Mucosa of stomach (tissue), 1 donor: ENCODE measurements at regions not wholly inside any gene's neighbourhood (a gene's known extent, or its start where the extent isn't known, plus 50 kb on each side); places are given as distances from the start of the nearest gene placed in this dataset.

Source experiments
- H3K27me3 ChIP-seq: one replicate; pipeline ENCODE4 v1.7.0; 2013; ENCODE audit warnings: mild to moderate bottlenecking, low read length; ENCODE audit not compliant: control insufficient read depth, insufficient read depth
- H3K36me3 ChIP-seq: one replicate; pipeline ENCODE4 v1.7.0; 2013; ENCODE audit warnings: low read length; ENCODE audit not compliant: control insufficient read depth, insufficient read depth
- H3K4me1 ChIP-seq: one replicate; pipeline ENCODE4 v1.7.0; 2013; ENCODE audit warnings: mild to moderate bottlenecking, low read length; ENCODE audit not compliant: control insufficient read depth, insufficient read depth
- H3K4me3 ChIP-seq: one replicate; pipeline ENCODE4 v1.7.0; 2013; ENCODE audit warnings: low read length
- H3K9ac ChIP-seq: one replicate; pipeline ENCODE4 v1.7.0; 2013; ENCODE audit warnings: mild to moderate bottlenecking, low read length, moderate library complexity
- H3K9me3 ChIP-seq: one replicate; pipeline ENCODE4 v1.7.0; 2013; ENCODE audit warnings: mild to moderate bottlenecking, low read length, moderate library complexity; ENCODE audit not compliant: control insufficient read depth
- donor health status: Pancreatic carcinoma.

- no peaks in the 10 kb centered on the region for H3K27me3 ChIP-seq
- H3K9ac ChIP-seq, result no peak overlapping the region
- no peaks in the 10 kb centered on the region for H3K4me1 ChIP-seq
- H3K4me3 ChIP-seq, result no peak overlapping the region
- H3K36me3 ChIP-seq, result no peaks in the 10 kb centered on the region
- no peaks in the 10 kb centered on the region for H3K9me3 ChIP-seq
Observed at GRCh38 chr2:219709331-219709761, 81.9 kb downstream of the SLC4A3 start.

DNA sequence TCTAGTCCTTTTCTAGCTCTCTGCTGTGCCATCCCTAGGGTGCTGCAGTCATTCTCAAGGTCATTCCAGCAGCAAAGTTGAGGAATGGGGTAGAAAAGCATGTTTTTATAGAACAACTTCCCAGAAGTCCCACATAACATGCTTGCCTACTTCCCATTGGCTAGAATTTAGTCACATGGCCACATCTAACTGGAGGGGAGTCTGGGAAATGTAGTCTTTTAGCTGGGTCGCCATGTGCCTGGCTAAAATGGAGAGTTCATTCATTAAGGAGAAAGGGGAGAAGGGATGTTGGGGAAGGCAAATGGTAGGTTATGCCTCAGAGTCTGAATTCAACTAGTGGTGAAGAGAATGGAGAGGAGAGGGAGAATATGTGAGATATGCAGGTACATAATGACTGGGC, 85.7 kb downstream of the SLC4A3 start:
- no peak overlapping the region for H3K4me3 ChIP-seq
- no peaks in the 10 kb centered on the region for H3K36me3 ChIP-seq
- no peaks in the 10 kb centered on the region for H3K27me3 ChIP-seq
- no peaks in the 10 kb centered on the region for H3K4me1 ChIP-seq
- H3K9me3 ChIP-seq, result no peaks in the 10 kb centered on the region
- no peak overlapping the region for H3K9ac ChIP-seq

GRCh38 chr2:219714681-219715400, 87.4 kb downstream of the SLC4A3 start:
- no peak overlapping the region for H3K9ac ChIP-seq
- H3K36me3 ChIP-seq, result no peaks in the 10 kb centered on the region
- H3K4me3 ChIP-seq, result no peak overlapping the region
- H3K27me3 ChIP-seq, result no peaks in the 10 kb centered on the region
- H3K9me3 ChIP-seq, result no peaks in the 10 kb centered on the region
- no peaks in the 10 kb centered on the region for H3K4me1 ChIP-seq

DNA sequence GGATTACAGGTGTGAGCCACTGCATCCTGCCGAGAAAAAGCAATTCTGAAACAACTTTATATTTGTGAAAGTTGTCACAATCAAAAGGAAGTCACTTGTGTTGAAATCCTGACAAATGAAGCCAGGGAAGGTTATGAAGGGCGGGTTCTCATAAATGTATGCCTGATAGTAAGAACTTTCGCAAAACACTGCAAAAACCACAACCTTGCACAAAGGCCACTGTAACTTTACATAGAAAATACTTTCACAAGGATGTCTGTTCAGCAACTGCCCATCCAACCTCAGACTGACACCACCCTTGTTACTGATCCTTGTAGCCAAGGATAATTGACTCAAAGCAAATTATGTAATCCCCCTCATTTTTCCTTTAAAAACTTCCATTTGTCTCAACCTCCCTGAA, 90.6 kb downstream of the SLC4A3 start:
- H3K4me3 ChIP-seq, result no peak overlapping the region
- H3K9ac ChIP-seq, result no peak overlapping the region
- H3K27me3 ChIP-seq, result no peaks in the 10 kb centered on the region
- H3K4me1 ChIP-seq, result no peaks in the 10 kb centered on the region
- no peaks in the 10 kb centered on the region for H3K36me3 ChIP-seq
- H3K9me3 ChIP-seq, result no peaks in the 10 kb centered on the region

- Histone ChIP-seq H3K27me3 (no peaks in the 10 kb centered on the region), H3K9me3 (no peaks in the 10 kb centered on the region), H3K4me3 (no peak overlapping the region), H3K9ac (no peak overlapping the region), H3K4me1 (no peaks in the 10 kb centered on the region), H3K36me3 (no peaks in the 10 kb centered on the region)
Observed at GRCh38 chr2:219719521-219719920, 92.1 kb downstream of the SLC4A3 start.

DNA sequence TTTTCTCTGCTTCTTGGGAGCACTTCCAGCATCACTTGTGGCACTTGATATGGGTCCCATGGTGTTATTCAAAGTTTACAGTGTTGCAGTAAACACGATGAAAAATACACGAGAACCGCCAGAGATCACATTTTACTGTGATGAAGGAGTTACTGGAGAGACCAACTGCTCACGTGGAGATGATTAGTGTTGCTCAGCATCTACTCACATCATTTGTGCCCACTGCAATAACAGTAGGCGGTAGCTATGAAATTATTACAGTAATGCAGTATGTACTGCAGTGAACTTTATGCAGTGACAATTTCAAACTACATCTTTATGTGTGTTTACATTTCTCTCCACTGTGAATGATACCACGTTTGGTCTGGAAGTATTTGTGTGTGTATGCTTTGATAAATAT, 93.5 kb downstream of the SLC4A3 start:
- no peaks in the 10 kb centered on the region for H3K9me3 ChIP-seq
- H3K36me3 ChIP-seq, result no peaks in the 10 kb centered on the region
- H3K27me3 ChIP-seq, result no peaks in the 10 kb centered on the region
- no peak overlapping the region for H3K4me3 ChIP-seq
- no peak overlapping the region for H3K9ac ChIP-seq
- H3K4me1 ChIP-seq, result no peaks in the 10 kb centered on the region

- H3K9ac ChIP-seq, result no peak overlapping the region
- H3K4me3 ChIP-seq, result no peak overlapping the region
- H3K27me3 ChIP-seq, result peaks cover 8% of the 10 kb centered on the region
- H3K9me3 ChIP-seq, result no peaks in the 10 kb centered on the region
- no peaks in the 10 kb centered on the region for H3K4me1 ChIP-seq
- no peaks in the 10 kb centered on the region for H3K36me3 ChIP-seq
Observed at GRCh38 chr2:219722276-219722879, 94.9 kb downstream of the SLC4A3 start.

GRCh38 chr2:219723311-219723710, 95.9 kb downstream of the SLC4A3 start:
- H3K27me3 ChIP-seq, result peaks cover 10% of the 10 kb centered on the region
- no peaks in the 10 kb centered on the region for H3K4me1 ChIP-seq
- H3K4me3 ChIP-seq, result no peak overlapping the region
- H3K36me3 ChIP-seq, result no peaks in the 10 kb centered on the region
- no peaks in the 10 kb centered on the region for H3K9me3 ChIP-seq
- H3K9ac ChIP-seq, result no peak overlapping the region

DNA sequence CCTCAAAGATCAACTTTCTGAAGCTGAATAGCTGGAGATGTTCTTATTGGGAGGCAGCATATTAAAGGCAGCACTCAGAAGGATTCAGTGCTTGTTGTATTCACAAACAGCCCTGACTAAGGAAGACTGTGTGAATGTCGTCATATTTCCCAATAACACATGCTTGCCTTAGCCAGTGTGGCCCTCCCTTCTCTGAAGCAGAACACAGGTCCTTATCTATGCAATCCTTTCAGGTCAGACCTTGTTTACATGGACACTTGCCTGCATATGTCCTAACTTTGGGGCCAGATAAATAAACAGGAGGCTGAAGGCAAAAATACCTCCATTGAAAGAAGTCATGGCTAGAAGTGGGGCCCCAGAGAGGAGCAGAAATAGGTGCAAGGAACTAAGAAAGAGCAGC, 97.2 kb downstream of the SLC4A3 start:
- no peaks in the 10 kb centered on the region for H3K36me3 ChIP-seq
- no peaks in the 10 kb centered on the region for H3K4me1 ChIP-seq
- no peak overlapping the region for H3K4me3 ChIP-seq
- H3K27me3 ChIP-seq, result peaks cover 14% of the 10 kb centered on the region
- H3K9ac ChIP-seq, result no peak overlapping the region
- H3K9me3 ChIP-seq, result no peaks in the 10 kb centered on the region

DNA sequence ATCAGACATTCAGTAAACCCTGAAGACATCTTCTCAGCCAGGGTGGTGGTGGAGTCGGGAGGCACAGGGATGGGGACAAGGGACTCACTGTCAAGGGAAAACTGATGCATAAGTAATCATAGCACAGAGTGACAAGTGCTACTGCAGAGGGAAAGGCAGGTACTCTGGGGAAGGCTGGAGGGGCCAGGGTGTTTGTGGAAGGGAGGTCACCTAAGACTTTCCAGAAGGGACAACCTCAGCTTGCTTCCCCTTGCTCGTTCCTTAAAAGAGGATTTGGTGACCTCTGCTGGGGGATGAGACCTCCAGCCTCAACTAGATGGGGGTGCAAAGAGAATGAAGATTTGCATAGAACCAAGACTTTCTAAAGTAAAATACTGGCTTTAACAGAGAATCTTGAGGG, 99.5 kb downstream of the SLC4A3 start:
- Histone ChIP-seq H3K27me3 (peaks cover 14% of the 10 kb centered on the region), H3K4me3 (no peak overlapping the region), H3K36me3 (no peaks in the 10 kb centered on the region), H3K4me1 (no peaks in the 10 kb centered on the region), H3K9me3 (no peaks in the 10 kb centered on the region), H3K9ac (no peak overlapping the region)

DNA sequence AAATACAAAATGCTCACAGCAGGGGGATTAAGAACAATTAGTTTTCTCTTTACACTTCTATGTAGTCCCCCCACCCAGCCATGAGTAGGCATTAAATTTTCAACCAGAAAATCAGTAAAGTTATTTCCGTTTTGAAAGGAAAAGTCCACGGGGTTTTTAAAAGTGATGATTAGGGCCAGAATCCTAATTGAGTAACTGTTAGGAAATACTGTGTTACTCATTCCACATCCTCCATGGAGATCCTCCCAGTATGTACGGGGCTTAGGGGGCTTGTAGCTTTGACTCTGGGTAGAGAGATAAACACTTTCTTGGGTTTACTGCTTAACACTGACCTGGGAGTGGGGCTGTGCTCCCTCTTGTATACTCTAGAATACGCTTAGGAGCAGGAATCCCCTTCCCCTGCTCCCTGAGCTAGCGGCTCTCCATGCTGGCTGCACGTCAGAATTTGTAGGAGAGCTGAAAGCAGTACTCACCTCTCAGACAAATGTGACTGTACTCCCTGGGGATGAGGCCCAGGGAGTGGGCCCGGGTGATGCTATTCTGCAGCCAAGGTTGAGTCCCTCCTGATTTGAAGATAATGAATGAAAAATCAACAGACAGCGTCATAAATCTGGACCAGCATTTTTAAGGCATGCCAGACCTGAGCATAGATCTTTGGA, 100.5 kb downstream of the SLC4A3 start:
- Histone ChIP-seq H3K9me3 (no peaks in the 10 kb centered on the region), H3K27me3 (peaks cover 14% of the 10 kb centered on the region), H3K36me3 (no peaks in the 10 kb centered on the region), H3K4me1 (no peaks in the 10 kb centered on the region), H3K9ac (no peak overlapping the region), H3K4me3 (no peak overlapping the region)

- Histone ChIP-seq H3K4me3 (no peak overlapping the region), H3K9me3 (no peaks in the 10 kb centered on the region), H3K27me3 (peaks cover 14% of the 10 kb centered on the region), H3K4me1 (no peaks in the 10 kb centered on the region), H3K9ac (no peak overlapping the region), H3K36me3 (no peaks in the 10 kb centered on the region)
Observed at GRCh38 chr2:219728991-219729487, 101.6 kb downstream of the SLC4A3 start.
